Motor neuron (in vitro differentiated cells): ENCODE measurements at regions not wholly inside any gene's neighbourhood (a gene's known extent, or its start where the extent isn't known, plus 50 kb on each side); places are given as distances from the start of the nearest gene placed in this dataset.
A peak's percentile ranks its signal among the peaks of the same experiment; 100 is the strongest.
"Not testable (repeated sequence)": the region's sequence is repeated elsewhere in the genome, so short reads cannot be mapped to it uniquely, and the experiment has no call there.

ENCODE experiments used
- ATAC-seq, 8 experiments: fragments of 200-7000 bp; cut with Tn5 transposase; replicated peaks in 6 of 8; 2 replicates each; pipeline ENCODE4 v1.8.0; 2021; ENCODE audit warnings: mild to moderate bottlenecking in 8 of 8, moderate library complexity in 8 of 8
- H3K27ac ChIP-seq, 2 donors: fragments of 250-450 bp; sonication (Bioruptor Pico); 2 replicates each; pipeline ENCODE4 v1.9.0; 2021; ENCODE audit warnings: antibody characterized with exemption in 2 of 2, mild to moderate bottlenecking in 2 of 2, moderate library complexity in 1 of 2
- H3K4me1 ChIP-seq, 2 donors: fragments of 250-450 bp; sonication (Bioruptor Pico); replicated peaks in 1 of 2; 2 replicates each; pipeline ENCODE4 v1.6.1; 2021; ENCODE audit warnings: antibody characterized with exemption in 2 of 2, mild to moderate bottlenecking in 2 of 2, moderate library complexity in 1 of 2
- H3K4me3 ChIP-seq, 5 donors: fragments of 250-450 bp; sonication (Bioruptor Pico); 2 replicates each; pipeline ENCODE4 v1.9.0; 2021; ENCODE audit warnings: antibody characterized with exemption in 5 of 5, mild to moderate bottlenecking in 5 of 5, moderate library complexity in 4 of 5
- WGBS, 10 experiments: fragments of 450-650 bp; shearing (Covaris generic); methylation state at CpG; one replicate each; pipeline ENCODE4 v1.0.0; 2022; 5-methylcytosine and 5-hydroxymethylcytosine counted together
- in situ Hi-C, 9 experiments: fragments of 400-800 bp; cut with MboI; loops; one replicate each; pipeline ENCODE4 v1.15.0; 2021; ENCODE audit warnings: low sequenced_read_pairs in 9 of 9, low pct_unique_long_range_greater_than_20kb in 2 of 9; ENCODE audit not compliant: unreplicated experiment in 9 of 9

GRCh38 chr5:145025775-145026174 is 809.4 kb downstream of the PRELID2 start:
- in situ Hi-C loops = no loop called here
- no peak overlapping the region for H3K27ac ChIP-seq
- H3K4me1 ChIP-seq = no peaks in the 10 kb centered on the region
- no peak overlapping the region for H3K4me3 ChIP-seq
- no peak for ATAC-seq
- 17 to 95% (median 84%) methylated on average over 1 to 3 of the region's 3 CpGs for WGBS, 10 experiments

- Histone ChIP-seq H3K4me1 (no peaks in the 10 kb centered on the region), H3K4me3 (no peak overlapping the region), H3K27ac (no peak overlapping the region)
- in situ Hi-C loops = no loop called here
- WGBS, 10 experiments = 33 to 100% (median 83%) methylated on average over 1 of the region's 1 CpG; no CpG with 5 or more reads in 3 of the 10 experiments
- ATAC-seq = no peak
Measured at GRCh38 chr5:145015146-145015545, 820.0 kb downstream of the PRELID2 start.

GRCh38 chr5:145014109-145014508 is 821.0 kb downstream of the PRELID2 start:
- no peak for ATAC-seq
- 16 to 100% (median 89%) methylated on average over 1 to 3 of the region's 3 CpGs for WGBS, 10 experiments
- in situ Hi-C loops = no loop called here
- Histone ChIP-seq H3K27ac (no peak overlapping the region), H3K4me3 (no peak overlapping the region), H3K4me1 (no peaks in the 10 kb centered on the region)

- H3K4me1 ChIP-seq = no peaks in the 10 kb centered on the region
- in situ Hi-C loops = no loop called here
- H3K27ac ChIP-seq = no peak overlapping the region
- no peak for ATAC-seq
- H3K4me3 ChIP-seq = no peak overlapping the region
Measured at GRCh38 chr5:145010834-145011233, 824.3 kb downstream of the PRELID2 start.

- 0 to 100% (median 47%) methylated on average over 1 to 2 of the region's 2 CpGs for WGBS, 10 experiments
- in situ Hi-C loops = no loop called here
- no peak overlapping the region for H3K27ac ChIP-seq
Measured at GRCh38 chr5:145008876-145009530, 826.1 kb downstream of the PRELID2 start.

GRCh38 chr5:144994356-144994755 is 823.7 kb downstream of the KCTD16 start:
- H3K27ac ChIP-seq, ATAC-seq, H3K4me1 ChIP-seq, H3K4me3 ChIP-seq: not testable (repeated sequence)
- in situ Hi-C loops = loop anchor here in 1 of 9 experiments (25.0 kb wide), 1 partner anchor 782 kb away; no protein-coding TSS in a partner anchor

More at GRCh38 chr5:145008876-145009530, 826.1 kb downstream of the PRELID2 start:
- Histone ChIP-seq H3K4me1 (no peaks in the 10 kb centered on the region), H3K4me3 (no peak overlapping the region)
- peak in 3 of 8 experiments; percentile 90 to 100 (median 97) for ATAC-seq

GRCh38 chr5:144983101-144983500 is 812.4 kb downstream of the KCTD16 start:
- H3K4me3 ChIP-seq = no peak overlapping the region
- no peak for ATAC-seq
- in situ Hi-C loops = loop anchor here in 1 of 9 experiments (25.0 kb wide), 1 partner anchor 771 kb away; no protein-coding TSS in a partner anchor

GRCh38 chr5:144979516-144980264 is 809.0 kb downstream of the KCTD16 start:
- WGBS, 10 experiments = 0 to 100% (median 57%) methylated on average over 1 to 2 of the region's 2 CpGs; no CpG with 5 or more reads in 1 of the 10 experiments
- ATAC-seq = peak in 1 of 8 experiments; percentile 45
- in situ Hi-C loops = loop anchor here in 1 of 9 experiments (25.0 kb wide), 1 partner anchor 767 kb away; no protein-coding TSS in a partner anchor

More at GRCh38 chr5:144983101-144983500, 812.4 kb downstream of the KCTD16 start:
- no peak overlapping the region for H3K27ac ChIP-seq
- H3K4me1 ChIP-seq = no peaks in the 10 kb centered on the region

GRCh38 chr5:144972317-144972716 is 801.6 kb downstream of the KCTD16 start:
- no peak overlapping the region for H3K4me3 ChIP-seq
- peaks cover 8 to 12% of the 10 kb centered on the region in 2 donors for H3K4me1 ChIP-seq
- no peak for ATAC-seq
- no peak overlapping the region for H3K27ac ChIP-seq
- in situ Hi-C loops = no loop called here
- whole genome bisulfite sequencing, 10 experiments = 8 to 100% (median 73%) methylated on average over 1 to 3 of the region's 3 CpGs

More at GRCh38 chr5:144979516-144980264, 809.0 kb downstream of the KCTD16 start:
- H3K4me1 ChIP-seq = peaks cover 9 to 11% of the 10 kb centered on the region in 2 donors
- H3K4me3 ChIP-seq = no peak overlapping the region
- H3K27ac ChIP-seq = no peak overlapping the region

- ATAC-seq = peak in 2 of 8 experiments; percentile 36 to 38
- 2 to 92% (median 26%) methylated on average over 3 to 6 of the region's 6 CpGs for WGBS, 10 experiments
- in situ Hi-C loops = no loop called here
- Histone ChIP-seq H3K4me1 (peaks cover 3 to 5% of the 10 kb centered on the region in 2 donors), H3K27ac (no peak overlapping the region), H3K4me3 (no peak overlapping the region)
Measured at GRCh38 chr5:144971108-144971850, 800.6 kb downstream of the KCTD16 start.

- H3K27ac ChIP-seq = no peak overlapping the region
- H3K4me1 ChIP-seq = no peaks in the 10 kb centered on the region
- in situ Hi-C loops = no loop called here
- ATAC-seq = peak in 1 of 8 experiments; percentile 70
- H3K4me3 ChIP-seq = no peak overlapping the region
Measured at GRCh38 chr5:144960296-144960695, 789.6 kb downstream of the KCTD16 start.

- peak in 4 of 8 experiments; percentile 27 to 47 (median 32) for ATAC-seq
- WGBS, 10 experiments = 0 to 92% (median 63%) methylated on average over 1 of the region's 1 CpG; no CpG with 5 or more reads in 1 of the 10 experiments
- in situ Hi-C loops = no loop called here
- Histone ChIP-seq H3K4me3 (no peak overlapping the region), H3K4me1 (no peaks in the 10 kb centered on the region), H3K27ac (no peak overlapping the region)
Measured at GRCh38 chr5:144958002-144958401, 787.3 kb downstream of the KCTD16 start.

- in situ Hi-C loops = no loop called here
- no peak for ATAC-seq
- Histone ChIP-seq H3K4me1 (no peaks in the 10 kb centered on the region), H3K27ac (no peak overlapping the region), H3K4me3 (no peak overlapping the region)
- 0 to 90% (median 60%) methylated on average over 1 to 2 of the region's 2 CpGs; no CpG with 5 or more reads in 1 of the 10 experiments for WGBS, 10 experiments
Measured at GRCh38 chr5:144950996-144951395, 780.3 kb downstream of the KCTD16 start.
